GM12891 (cell line): ENCODE measurements at regions not wholly inside any gene's neighbourhood (a gene's known extent, or its start where the extent isn't known, plus 50 kb on each side); places are given as distances from the start of the nearest gene placed in this dataset.

Experiments
- PAX5 ChIP-seq: IDR thresholded peaks from 2 replicates; pipeline ENCODE4 v1.6.1; 2011; ENCODE audit warnings: low read length, moderate library complexity, mild to moderate bottlenecking; ENCODE audit not compliant: insufficient read depth, severe bottlenecking
- POLR2A ChIP-seq: IDR thresholded peaks from 2 replicates; pipeline ENCODE4 v1.6.1; 2011; ENCODE audit warnings: low read depth, low read length, control low read depth
- POLR2AphosphoS5 ChIP-seq: IDR thresholded peaks from 2 replicates; pipeline ENCODE4 v1.6.1; 2011; ENCODE audit warnings: low read depth, low read length, control low read depth
- TAF1 ChIP-seq: IDR thresholded peaks from 2 replicates; pipeline ENCODE4 v1.6.1; 2011; ENCODE audit warnings: low read depth, low read length, control low read depth

GRCh38 chr4:156312261-156312847, 358.7 kb upstream of the CTSO start:
- TF ChIP-seq POLR2AphosphoS5 (no peak), TAF1 (no peak), POLR2A (no peak), PAX5 (no peak)
